ENCODE measurements at regions not wholly inside any gene's neighbourhood (a gene's known extent, or its start where the extent isn't known, plus 50 kb on each side); places are given as distances from the start of the nearest gene placed in this dataset.

GRCh38 chrX:6313356-6313755 is 84.7 kb upstream of the NLGN4X start:
- intact Hi-C loops (cut with micrococcal nuclease), result no loop called here
- no peak for DNase-seq (ENCODE audit: unreplicated experiment)
- H3K4me3 Mint-ChIP-seq (ENCODE audit: unreplicated experiment), result no peak overlapping the region
- no peaks in the 10 kb centered on the region for H3K27me3 Mint-ChIP-seq (ENCODE audit: insufficient read depth, unreplicated experiment)
- BruUV-seq (replicated peaks), result no TSS peak
- peaks cover 24% of the 10 kb centered on the region for H3K9me3 Mint-ChIP-seq (ENCODE audit: unreplicated experiment)
- no peaks in the 10 kb centered on the region for H3K36me3 Mint-ChIP-seq (ENCODE audit: insufficient read depth, unreplicated experiment)
- no peak for TF ChIP-seq CTCF (IDR thresholded peaks at IDR 0.05; ENCODE audit: unreplicated experiment)
- ChIA-PET CTCF (no interaction called here), POLR2A (no interaction called here)
- no peaks in the 10 kb centered on the region for H3K4me1 Mint-ChIP-seq (ENCODE audit: insufficient read depth, unreplicated experiment)
- H3K27ac Mint-ChIP-seq (ENCODE audit: low read depth, unreplicated experiment), result no peak overlapping the region

GRCh38 chrX:6311540-6311939 is 82.9 kb upstream of the NLGN4X start:
- POLR2A ChIA-PET, result no interaction called here
- no TSS peak for BruUV-seq (replicated peaks)
- no peaks in the 10 kb centered on the region for H3K36me3 Mint-ChIP-seq (ENCODE audit: insufficient read depth, unreplicated experiment)
- CTCF ChIA-PET, result interaction anchor here (0.5 kb wide), 1 partner anchor 201 kb away, joined by 3 read pairs; no protein-coding TSS in a partner anchor
- H3K4me1 Mint-ChIP-seq (ENCODE audit: insufficient read depth, unreplicated experiment), result no peaks in the 10 kb centered on the region
- no peak overlapping the region for H3K4me3 Mint-ChIP-seq (ENCODE audit: unreplicated experiment)
- no peak for DNase-seq (ENCODE audit: unreplicated experiment)
- H3K27ac Mint-ChIP-seq (ENCODE audit: low read depth, unreplicated experiment), result no peak overlapping the region
- intact Hi-C loops (cut with micrococcal nuclease), result no loop called here
- no peak for TF ChIP-seq CTCF (IDR thresholded peaks at IDR 0.05; ENCODE audit: unreplicated experiment)
- H3K27me3 Mint-ChIP-seq (ENCODE audit: insufficient read depth, unreplicated experiment), result no peaks in the 10 kb centered on the region
- H3K9me3 Mint-ChIP-seq (ENCODE audit: unreplicated experiment), result peaks cover 24% of the 10 kb centered on the region

- Mint-ChIP-seq H3K9me3 (ENCODE audit: unreplicated experiment) (peaks cover 38% of the 10 kb centered on the region), H3K27ac (ENCODE audit: low read depth, unreplicated experiment) (no peak overlapping the region), H3K4me1 (ENCODE audit: insufficient read depth, unreplicated experiment) (no peaks in the 10 kb centered on the region), H3K27me3 (ENCODE audit: insufficient read depth, unreplicated experiment) (no peaks in the 10 kb centered on the region), H3K4me3 (ENCODE audit: unreplicated experiment) (no peak overlapping the region), H3K36me3 (ENCODE audit: insufficient read depth, unreplicated experiment) (no peaks in the 10 kb centered on the region)
- DNase-seq (ENCODE audit: unreplicated experiment), result no peak
- POLR2A ChIA-PET, result no interaction called here
- CTCF ChIA-PET, result no interaction called here
- intact Hi-C loops (cut with micrococcal nuclease), result no loop called here
- TF ChIP-seq CTCF (IDR thresholded peaks at IDR 0.05; ENCODE audit: unreplicated experiment), result no peak
- no TSS peak for BruUV-seq (replicated peaks)
These were observed 78.5 kb upstream of the NLGN4X start for GRCh38 chrX:6307156-6307555.

- Mint-ChIP-seq H3K4me3 (ENCODE audit: unreplicated experiment) (no peak overlapping the region), H3K9me3 (ENCODE audit: unreplicated experiment) (peaks cover 37% of the 10 kb centered on the region), H3K4me1 (ENCODE audit: insufficient read depth, unreplicated experiment) (no peaks in the 10 kb centered on the region), H3K27me3 (ENCODE audit: insufficient read depth, unreplicated experiment) (no peaks in the 10 kb centered on the region), H3K36me3 (ENCODE audit: insufficient read depth, unreplicated experiment) (no peaks in the 10 kb centered on the region), H3K27ac (ENCODE audit: low read depth, unreplicated experiment) (no peak overlapping the region)
- ChIA-PET CTCF (no interaction called here), POLR2A (no interaction called here)
- intact Hi-C loops (cut with micrococcal nuclease), result no loop called here
- TF ChIP-seq CTCF (IDR thresholded peaks at IDR 0.05; ENCODE audit: unreplicated experiment), result no peak
- DNase-seq (ENCODE audit: unreplicated experiment), result no peak
- BruUV-seq (replicated peaks), result no TSS peak
These were observed 71.1 kb upstream of the NLGN4X start for GRCh38 chrX:6299724-6300123.

Measured in MCF 10A (cell line).